Naive thymus-derived CD8-positive, alpha-beta T cell (primary cell): ENCODE measurements at regions not wholly inside any gene's neighbourhood (a gene's known extent, or its start where the extent isn't known, plus 50 kb on each side); places are given as distances from the start of the nearest gene placed in this dataset.

Source experiments
- ATAC-seq, 2 donors: fragments of 150-1000 bp; cut with Tn5 transposase in 1 of 2; sonication (Bioruptor Pico), chemical (Tn5 transposase) in 1 of 2; 1 replicate in 1 of 2; 2 replicates in 1 of 2; pipeline ENCODE4 v1.10.0; 2021; ENCODE audit warnings: mild to moderate bottlenecking in 2 of 2, moderate library complexity in 2 of 2
- POLR2A ChIA-PET: fragments of 350-600 bp; sonication (Branson Sonifier 250); formaldehyde crosslinking; loops from one replicate; lab custom pipeline; 2021; ENCODE audit warnings: antibody characterized with exemption; lab: Charles Lee
- DNase-seq, 10 donors: peaks; one replicate each; pipeline versions ENCODE4 v3.0.0 to v3.0.0-alpha.2; 2020 to 2022
- H3K27ac Mint-ChIP-seq, 10 donors: one replicate each; pipeline ENCODE4 v1.8.0; 2020 to 2022; ENCODE audit warnings: mild to moderate bottlenecking in 10 of 10, mixed read lengths in 10 of 10, moderate library complexity in 4 of 10, inconsistent platforms in 1 of 10
- H3K27me3 Mint-ChIP-seq, 5 donors: one replicate each; pipeline ENCODE4 v1.8.0; 2021 to 2022; ENCODE audit warnings: mixed read lengths in 5 of 5
- H3K36me3 Mint-ChIP-seq, 3 donors: one replicate each; pipeline ENCODE4 v1.8.0; 2020 to 2022; ENCODE audit warnings: mixed read lengths in 3 of 3, mild to moderate bottlenecking in 2 of 3, inconsistent platforms in 1 of 3
- H3K4me1 Mint-ChIP-seq, 4 donors: one replicate each; pipeline ENCODE4 v1.8.0; 2021 to 2022; ENCODE audit warnings: mixed read lengths in 4 of 4
- H3K4me3 Mint-ChIP-seq, 10 donors: one replicate each; pipeline ENCODE4 v1.8.0; 2020 to 2022; ENCODE audit warnings: mild to moderate bottlenecking in 10 of 10, mixed read lengths in 10 of 10, moderate library complexity in 6 of 10, inconsistent platforms in 1 of 10
- H3K9me3 Mint-ChIP-seq, 9 donors: one replicate each; pipeline ENCODE4 v1.8.0; 2020 to 2022; ENCODE audit warnings: mixed read lengths in 9 of 9, mild to moderate bottlenecking in 3 of 9, inconsistent platforms in 1 of 9, moderate library complexity in 1 of 9

GRCh38 chr18:73954268-73954667 is 193.4 kb downstream of the FBXO15 start:
- peak overlapping the region in 1 of 10 donors; percentile 45 for H3K4me3 Mint-ChIP-seq
- peaks cover 2 to 12% (median 5%) of the 10 kb centered on the region in 4 donors for H3K4me1 Mint-ChIP-seq
- H3K36me3 Mint-ChIP-seq, result no peaks in the 10 kb centered on the region
- ATAC-seq (no peak), DNase-seq (no peak)
- POLR2A ChIA-PET, result no interaction called here
- H3K27ac Mint-ChIP-seq, result no peak overlapping the region
- peaks cover 2 to 28% (median 9%) of the 10 kb centered on the region in 5 donors for H3K27me3 Mint-ChIP-seq
- peaks cover 0 to 4% (median 0%) of the 10 kb centered on the region in 9 donors for H3K9me3 Mint-ChIP-seq

- DNase-seq (no peak), ATAC-seq (no peak)
- no peaks in the 10 kb centered on the region for H3K36me3 Mint-ChIP-seq
- POLR2A ChIA-PET, result no interaction called here
- H3K27ac Mint-ChIP-seq, result no peak overlapping the region
- no peak overlapping the region for H3K4me3 Mint-ChIP-seq
- H3K4me1 Mint-ChIP-seq, result peaks cover 2 to 11% (median 5%) of the 10 kb centered on the region in 4 donors
- H3K9me3 Mint-ChIP-seq, result peaks cover 0 to 5% (median 0%) of the 10 kb centered on the region in 9 donors
- H3K27me3 Mint-ChIP-seq, result peaks cover 2 to 21% (median 5%) of the 10 kb centered on the region in 5 donors
These were observed 195.2 kb downstream of the FBXO15 start for GRCh38 chr18:73952296-73952946.

DNA sequence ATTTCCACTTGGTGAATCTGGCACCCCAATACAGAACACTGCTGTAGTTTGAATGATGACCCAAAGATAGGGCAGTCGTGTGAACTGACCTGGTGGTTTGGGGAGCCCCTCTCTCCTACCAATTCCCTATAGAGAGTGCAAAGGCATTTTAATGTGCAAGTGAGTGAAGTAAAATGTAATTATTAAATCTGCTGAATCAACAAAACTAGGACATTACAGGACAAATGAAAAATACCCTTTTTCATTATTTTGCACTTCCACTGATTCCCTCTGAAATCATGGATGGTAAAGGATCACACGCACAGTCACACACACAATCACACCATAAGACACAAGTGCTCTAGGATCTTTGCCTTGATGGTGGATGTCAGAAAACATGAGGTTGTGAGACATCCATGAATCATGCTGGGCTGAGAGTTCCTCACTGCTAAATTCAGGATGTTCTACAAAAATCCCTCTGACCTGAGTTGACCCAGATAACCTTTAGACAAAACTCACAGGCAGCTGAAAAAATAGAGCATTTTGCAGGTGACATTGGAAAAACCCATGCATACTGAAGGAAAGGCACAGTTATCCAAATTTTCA is 197.4 kb downstream of the FBXO15 start:
- Mint-ChIP-seq H3K27me3 (peaks cover 0 to 13% (median 1%) of the 10 kb centered on the region in 5 donors), H3K27ac (no peak overlapping the region), H3K9me3 (peaks cover 0 to 5% (median 0%) of the 10 kb centered on the region in 9 donors), H3K4me3 (no peak overlapping the region), H3K36me3 (no peaks in the 10 kb centered on the region), H3K4me1 (peaks cover 0 to 15% (median 5%) of the 10 kb centered on the region in 4 donors)
- POLR2A ChIA-PET, result no interaction called here
- ATAC-seq (no peak), DNase-seq (no peak)

DNA sequence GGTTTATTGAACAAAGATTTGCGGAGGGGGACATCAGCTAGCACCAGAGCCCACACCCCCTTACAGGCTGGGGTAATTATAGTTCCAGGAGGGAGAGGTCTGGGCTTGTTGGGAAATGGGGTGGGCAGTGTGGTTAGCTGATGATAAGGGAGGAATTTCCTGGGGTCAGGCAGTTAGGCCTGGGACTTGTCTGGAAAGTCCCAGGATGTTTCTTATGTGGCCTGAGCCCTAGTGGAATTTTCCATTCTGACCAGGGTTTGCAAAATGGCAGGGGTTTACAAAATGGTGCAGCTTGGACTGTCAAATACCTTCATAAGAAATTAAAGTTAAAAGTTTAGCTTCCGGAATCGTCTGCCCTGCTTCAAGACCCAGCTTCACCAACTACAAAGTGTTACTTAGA is 199.1 kb downstream of the FBXO15 start:
- H3K4me3 Mint-ChIP-seq, result no peak overlapping the region
- POLR2A ChIA-PET, result no interaction called here
- H3K27ac Mint-ChIP-seq, result no peak overlapping the region
- peaks cover 0 to 5% (median 0%) of the 10 kb centered on the region in 9 donors for H3K9me3 Mint-ChIP-seq
- H3K27me3 Mint-ChIP-seq, result peaks cover 0 to 13% (median 0%) of the 10 kb centered on the region in 5 donors
- no peak for ATAC-seq
- no peaks in the 10 kb centered on the region for H3K36me3 Mint-ChIP-seq
- DNase-seq, result no peak
- peaks cover 0 to 6% (median 2%) of the 10 kb centered on the region in 4 donors for H3K4me1 Mint-ChIP-seq

DNA sequence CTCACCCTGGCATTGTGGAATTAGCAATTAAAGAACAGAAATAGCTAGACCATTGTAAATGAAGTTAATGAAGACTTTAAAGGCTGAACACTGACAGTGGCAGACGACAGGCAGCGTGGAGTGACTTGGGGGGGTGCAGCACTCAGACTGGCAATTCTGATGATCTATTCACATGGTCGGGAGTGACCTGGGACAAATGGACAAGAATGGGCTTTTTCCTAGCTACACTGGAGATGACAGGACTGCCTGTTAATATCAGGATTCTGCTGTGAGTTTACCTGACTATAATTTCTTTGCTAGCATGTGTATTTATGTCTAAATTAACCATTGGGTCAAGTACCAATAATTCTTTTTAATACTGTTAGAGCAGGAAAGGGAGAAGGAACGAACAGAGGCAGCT is 199.6 kb downstream of the FBXO15 start:
- H3K36me3 Mint-ChIP-seq, result no peaks in the 10 kb centered on the region
- ATAC-seq (no peak), DNase-seq (no peak)
- no peak overlapping the region for H3K27ac Mint-ChIP-seq
- H3K9me3 Mint-ChIP-seq, result peaks cover 0 to 5% (median 0%) of the 10 kb centered on the region in 9 donors
- H3K4me3 Mint-ChIP-seq, result no peak overlapping the region
- POLR2A ChIA-PET, result no interaction called here
- peaks cover 0 to 6% (median 2%) of the 10 kb centered on the region in 4 donors for H3K4me1 Mint-ChIP-seq
- H3K27me3 Mint-ChIP-seq, result peaks cover 0 to 13% (median 0%) of the 10 kb centered on the region in 5 donors

DNA sequence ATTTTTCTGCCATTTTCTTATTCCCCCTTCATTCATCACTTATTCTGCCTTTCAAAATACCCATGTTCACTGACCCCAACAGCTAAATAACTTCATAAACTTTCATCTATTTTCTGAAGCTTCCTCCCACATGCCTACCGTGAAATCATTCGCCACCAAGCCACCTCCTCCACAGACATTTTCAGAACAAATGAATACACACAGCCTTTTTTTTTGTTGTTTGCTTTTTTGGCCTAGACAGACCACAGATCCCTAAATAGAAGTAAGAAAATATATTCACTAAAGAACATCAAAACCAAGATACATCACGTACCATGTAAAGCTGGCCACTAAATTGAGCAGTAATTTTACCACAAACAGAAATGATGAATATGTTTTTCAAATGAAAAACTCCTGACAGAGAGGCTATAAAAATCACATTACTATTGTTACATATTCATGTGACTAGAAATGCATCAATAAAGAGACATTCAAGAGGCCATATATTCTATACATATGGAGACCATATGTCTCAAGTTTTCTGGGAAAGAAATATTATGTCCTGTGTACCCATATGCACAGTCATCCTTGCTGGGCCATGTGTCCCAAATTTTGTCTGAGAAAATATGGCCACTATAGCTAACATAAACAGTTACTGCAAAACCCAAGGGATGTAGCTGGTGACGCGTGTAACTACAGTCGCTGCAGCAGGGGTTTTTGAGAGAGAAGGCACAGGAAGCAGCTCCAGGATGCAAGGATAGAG is 200.3 kb downstream of the FBXO15 start:
- H3K9me3 Mint-ChIP-seq, result peaks cover 0 to 5% (median 0%) of the 10 kb centered on the region in 9 donors
- ATAC-seq, result no peak
- peaks cover 0 to 4% (median under 1%) of the 10 kb centered on the region in 4 donors for H3K4me1 Mint-ChIP-seq
- no peaks in the 10 kb centered on the region for H3K36me3 Mint-ChIP-seq
- no peak overlapping the region for H3K27ac Mint-ChIP-seq
- POLR2A ChIA-PET, result no interaction called here
- no peak overlapping the region for H3K4me3 Mint-ChIP-seq
- DNase-seq, result no peak
- peaks cover 0 to 7% (median 0%) of the 10 kb centered on the region in 5 donors for H3K27me3 Mint-ChIP-seq

- Mint-ChIP-seq H3K4me3 (no peak overlapping the region), H3K27me3 (peaks cover 0 to 4% (median 0%) of the 10 kb centered on the region in 5 donors), H3K9me3 (peaks cover 0 to 5% (median 0%) of the 10 kb centered on the region in 9 donors), H3K27ac (no peak overlapping the region), H3K4me1 (peaks cover 0 to 4% (median 0%) of the 10 kb centered on the region in 4 donors), H3K36me3 (no peaks in the 10 kb centered on the region)
- POLR2A ChIA-PET, result no interaction called here
- ATAC-seq, result peak in 1 of 2 donors; percentile 14
- DNase-seq, result no peak
These were observed 202.4 kb downstream of the FBXO15 start for GRCh38 chr18:73945130-73945792.

DNA sequence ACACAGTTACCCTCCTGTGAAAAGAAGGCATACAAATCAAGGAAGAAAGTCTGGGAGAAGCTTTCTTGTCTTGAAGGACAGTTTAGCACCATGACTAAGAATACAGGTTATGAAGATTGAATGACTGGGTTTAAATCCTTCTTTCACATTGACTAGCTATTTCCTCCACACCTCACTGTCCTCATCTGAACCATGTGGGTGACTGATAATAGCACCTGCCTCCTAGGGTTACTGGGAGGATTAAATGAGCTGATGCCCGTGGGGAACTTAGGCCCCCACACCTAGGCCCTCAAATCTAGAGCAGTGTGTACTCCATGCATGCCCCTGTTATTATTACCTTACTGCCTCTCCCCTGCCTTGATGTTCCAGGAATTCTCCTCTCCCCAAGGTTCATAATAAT is 202.9 kb downstream of the FBXO15 start:
- DNase-seq, result no peak
- Mint-ChIP-seq H3K4me3 (no peak overlapping the region), H3K4me1 (peaks cover 0 to 4% (median 0%) of the 10 kb centered on the region in 4 donors), H3K27me3 (peaks cover 0 to 10% (median 4%) of the 10 kb centered on the region in 5 donors), H3K9me3 (peaks cover 0 to 5% (median 0%) of the 10 kb centered on the region in 9 donors), H3K36me3 (no peaks in the 10 kb centered on the region), H3K27ac (no peak overlapping the region)
- POLR2A ChIA-PET, result no interaction called here
- ATAC-seq, result no peak

GRCh38 chr18:73943763-73944162 is 203.9 kb downstream of the FBXO15 start:
- H3K9me3 Mint-ChIP-seq, result no peaks in the 10 kb centered on the region
- H3K36me3 Mint-ChIP-seq, result no peaks in the 10 kb centered on the region
- DNase-seq, result no peak
- no peak for ATAC-seq
- POLR2A ChIA-PET, result no interaction called here
- H3K4me1 Mint-ChIP-seq, result peaks cover 0 to 4% (median 0%) of the 10 kb centered on the region in 4 donors
- no peak overlapping the region for H3K27ac Mint-ChIP-seq
- peaks cover 0 to 17% (median 6%) of the 10 kb centered on the region in 5 donors for H3K27me3 Mint-ChIP-seq
- no peak overlapping the region for H3K4me3 Mint-ChIP-seq

GRCh38 chr18:73942956-73943355 is 204.7 kb downstream of the FBXO15 start:
- DNase-seq, result no peak
- H3K36me3 Mint-ChIP-seq, result no peaks in the 10 kb centered on the region
- H3K4me3 Mint-ChIP-seq, result no peak overlapping the region
- no peak for ATAC-seq
- POLR2A ChIA-PET, result no interaction called here
- peaks cover 0 to 4% (median 0%) of the 10 kb centered on the region in 4 donors for H3K4me1 Mint-ChIP-seq
- no peak overlapping the region for H3K27ac Mint-ChIP-seq
- H3K9me3 Mint-ChIP-seq, result no peaks in the 10 kb centered on the region
- H3K27me3 Mint-ChIP-seq, result peaks cover 0 to 13% (median 6%) of the 10 kb centered on the region in 5 donors

- POLR2A ChIA-PET, result no interaction called here
- Mint-ChIP-seq H3K4me1 (peaks cover 0 to 2% (median 0%) of the 10 kb centered on the region in 4 donors), H3K27ac (no peak overlapping the region), H3K9me3 (no peaks in the 10 kb centered on the region), H3K27me3 (peaks cover 0 to 17% (median 6%) of the 10 kb centered on the region in 5 donors), H3K36me3 (peaks cover 0 to 2% (median 0%) of the 10 kb centered on the region in 3 donors), H3K4me3 (no peak overlapping the region)
- DNase-seq, result no peak
- no peak for ATAC-seq
These were observed 205.5 kb downstream of the FBXO15 start for GRCh38 chr18:73942081-73942625.

GRCh38 chr18:73940721-73941120 is 206.9 kb downstream of the FBXO15 start:
- H3K36me3 Mint-ChIP-seq, result peaks cover 0 to 2% (median 0%) of the 10 kb centered on the region in 3 donors
- H3K27ac Mint-ChIP-seq, result peak overlapping the region in 1 of 10 donors; percentile 29
- no peaks in the 10 kb centered on the region for H3K9me3 Mint-ChIP-seq
- POLR2A ChIA-PET, result no interaction called here
- peaks cover 0 to 17% (median 6%) of the 10 kb centered on the region in 5 donors for H3K27me3 Mint-ChIP-seq
- DNase-seq (no peak), ATAC-seq (no peak)
- H3K4me3 Mint-ChIP-seq, result no peak overlapping the region
- H3K4me1 Mint-ChIP-seq, result no peaks in the 10 kb centered on the region
